Body of pancreas (tissue), 4 donors: ENCODE measurements at regions not wholly inside any gene's neighbourhood (a gene's known extent, or its start where the extent isn't known, plus 50 kb on each side); places are given as distances from the start of the nearest gene placed in this dataset.

ENCODE experiments used
- POLR2A ChIP-seq, 3 donors: fragments of 450-650 bp; IDR thresholded peaks; one replicate each; pipeline ENCODE4 v1.6.1; 2016; ENCODE audit warnings: antibody characterized with exemption in 3 of 3, mild to moderate bottlenecking in 2 of 3
- TF ChIP-seq, protein P1 (sequence below), 7 experiments: fragments of 450-650 bp in 4 of 7; fragments of 200-600 bp in 3 of 7; sonication (generic) in 3 of 7; IDR thresholded peaks; one replicate each; pipeline ENCODE4 v1.5.1; 2016 to 2019; ENCODE audit warnings: antibody characterized with exemption in 7 of 7

DNA sequence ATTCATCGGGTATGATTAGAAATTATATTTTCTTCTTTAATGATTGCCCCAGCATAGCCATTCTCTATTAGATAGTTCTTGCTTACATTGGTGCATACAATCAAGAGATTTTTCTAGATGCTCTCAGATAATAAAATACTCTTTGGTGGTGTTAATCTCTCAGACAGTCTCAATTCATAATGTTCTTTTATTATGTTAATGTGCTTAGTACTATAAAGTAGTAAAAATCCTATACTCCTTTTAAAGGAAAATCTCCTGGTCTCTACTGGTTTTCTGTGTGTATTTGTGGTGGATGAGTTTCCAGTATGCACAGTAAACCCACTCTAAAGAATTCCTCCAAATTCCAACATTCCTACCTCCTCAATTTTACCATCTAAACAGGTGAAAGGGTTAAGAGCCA, 203.5 kb downstream of the FAT4 start:
- TF ChIP-seq, protein P1, sequence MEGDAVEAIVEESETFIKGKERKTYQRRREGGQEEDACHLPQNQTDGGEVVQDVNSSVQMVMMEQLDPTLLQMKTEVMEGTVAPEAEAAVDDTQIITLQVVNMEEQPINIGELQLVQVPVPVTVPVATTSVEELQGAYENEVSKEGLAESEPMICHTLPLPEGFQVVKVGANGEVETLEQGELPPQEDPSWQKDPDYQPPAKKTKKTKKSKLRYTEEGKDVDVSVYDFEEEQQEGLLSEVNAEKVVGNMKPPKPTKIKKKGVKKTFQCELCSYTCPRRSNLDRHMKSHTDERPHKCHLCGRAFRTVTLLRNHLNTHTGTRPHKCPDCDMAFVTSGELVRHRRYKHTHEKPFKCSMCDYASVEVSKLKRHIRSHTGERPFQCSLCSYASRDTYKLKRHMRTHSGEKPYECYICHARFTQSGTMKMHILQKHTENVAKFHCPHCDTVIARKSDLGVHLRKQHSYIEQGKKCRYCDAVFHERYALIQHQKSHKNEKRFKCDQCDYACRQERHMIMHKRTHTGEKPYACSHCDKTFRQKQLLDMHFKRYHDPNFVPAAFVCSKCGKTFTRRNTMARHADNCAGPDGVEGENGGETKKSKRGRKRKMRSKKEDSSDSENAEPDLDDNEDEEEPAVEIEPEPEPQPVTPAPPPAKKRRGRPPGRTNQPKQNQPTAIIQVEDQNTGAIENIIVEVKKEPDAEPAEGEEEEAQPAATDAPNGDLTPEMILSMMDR (IDR thresholded peaks at IDR 0.05) = no peak
- no peak for TF ChIP-seq POLR2A (IDR thresholded peaks at IDR 0.05)
